Esophagus squamous epithelium (tissue), 5 donors: ENCODE measurements at regions not wholly inside any gene's neighbourhood (a gene's known extent, or its start where the extent isn't known, plus 50 kb on each side); places are given as distances from the start of the nearest gene placed in this dataset.

Source experiments
- DNase-seq: peaks from one replicate; lab custom pipeline; 2025; lab: John Stamatoyannopoulos, UW
- H3K27ac ChIP-seq, 4 donors: fragments of 200-600 bp; sonication (generic); one replicate each; pipeline ENCODE4 v1.5.1; 2016 to 2019; ENCODE audit warnings: mild to moderate bottlenecking in 1 of 4
- H3K27me3 ChIP-seq, 4 donors: fragments of 200-600 bp; sonication (generic); 1 replicate in 3 of 4; 2 replicates in 1 of 4; pipeline versions ENCODE4 v1.5.1 to v1.6.0; 2017 to 2021; ENCODE audit warnings: antibody characterized with exemption in 1 of 4
- H3K36me3 ChIP-seq, 3 donors: fragments of 200-600 bp; sonication (generic); one replicate each; pipeline ENCODE4 v1.5.1; 2016 to 2019
- H3K4me1 ChIP-seq, 3 donors: fragments of 200-600 bp; sonication (generic); one replicate each; pipeline ENCODE4 v1.5.1; 2017 to 2019
- H3K4me3 ChIP-seq, 4 donors: fragments of 200-600 bp; sonication (generic); 1 replicate in 3 of 4; 2 replicates in 1 of 4; pipeline ENCODE4 v1.5.1; 2016 to 2019; ENCODE audit warnings: mild to moderate bottlenecking in 2 of 4, moderate library complexity in 1 of 4
- H3K9me3 ChIP-seq, 3 donors: fragments of 200-600 bp; sonication (generic); one replicate each; pipeline ENCODE4 v1.5.1; 2016 to 2019
- POLR2A ChIP-seq, 4 donors: fragments of 450-650 bp; IDR thresholded peaks; one replicate each; pipeline ENCODE4 v1.6.1; 2017; ENCODE audit warnings: antibody characterized with exemption in 4 of 4, mild to moderate bottlenecking in 4 of 4, moderate library complexity in 3 of 4
- WGBS, 2 donors: methylation state at CpG; one replicate each; pipeline ENCODE4 v1.1.5; 2018; 5-methylcytosine and 5-hydroxymethylcytosine counted together
- intact Hi-C: fragments of 100-400 bp; cut with DNase I; formaldehyde crosslinking; loops from one replicate; pipeline ENCODE4 v1.15.0; 2022
- TF ChIP-seq, protein P1 (sequence below), 6 experiments: fragments of 450-650 bp in 4 of 6; fragments of 200-600 bp in 2 of 6; sonication (generic) in 2 of 6; IDR thresholded peaks; one replicate each; pipeline ENCODE4 v1.5.1; 2016 to 2019; ENCODE audit warnings: antibody characterized with exemption in 6 of 6, mild to moderate bottlenecking in 4 of 6, moderate library complexity in 4 of 6
- donor health status: DM: yes; HTN: yes; CAD: no.

DNA sequence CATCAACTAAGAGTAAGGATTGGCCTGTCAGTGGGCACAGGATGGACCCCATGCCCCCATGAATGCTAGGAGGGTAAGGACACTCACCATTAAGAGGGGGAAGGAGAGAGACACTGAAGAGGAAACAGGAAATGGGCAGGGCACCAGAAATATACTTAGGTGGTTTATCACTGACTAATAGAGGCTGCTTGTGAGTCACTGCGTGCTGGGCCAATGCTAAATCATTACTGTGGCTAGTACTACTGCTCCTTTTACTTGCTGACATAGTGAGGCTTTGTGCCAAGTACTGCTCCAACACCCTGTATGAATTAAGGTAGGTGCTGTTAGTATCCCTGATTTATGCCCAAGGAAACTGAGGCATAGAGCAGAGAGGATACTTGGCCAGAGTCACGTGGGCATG lies 130.4 kb upstream of the FRMPD4 start:
- no peaks in the 10 kb centered on the region for H3K27me3 ChIP-seq
- WGBS, 2 donors: 24 to 48% methylated on average over 2 of the region's 2 CpGs
- H3K36me3 ChIP-seq: no peaks in the 10 kb centered on the region
- intact Hi-C loops: no loop called here
- TF ChIP-seq POLR2A (IDR thresholded peaks at IDR 0.05): no peak
- TF ChIP-seq, protein P1, sequence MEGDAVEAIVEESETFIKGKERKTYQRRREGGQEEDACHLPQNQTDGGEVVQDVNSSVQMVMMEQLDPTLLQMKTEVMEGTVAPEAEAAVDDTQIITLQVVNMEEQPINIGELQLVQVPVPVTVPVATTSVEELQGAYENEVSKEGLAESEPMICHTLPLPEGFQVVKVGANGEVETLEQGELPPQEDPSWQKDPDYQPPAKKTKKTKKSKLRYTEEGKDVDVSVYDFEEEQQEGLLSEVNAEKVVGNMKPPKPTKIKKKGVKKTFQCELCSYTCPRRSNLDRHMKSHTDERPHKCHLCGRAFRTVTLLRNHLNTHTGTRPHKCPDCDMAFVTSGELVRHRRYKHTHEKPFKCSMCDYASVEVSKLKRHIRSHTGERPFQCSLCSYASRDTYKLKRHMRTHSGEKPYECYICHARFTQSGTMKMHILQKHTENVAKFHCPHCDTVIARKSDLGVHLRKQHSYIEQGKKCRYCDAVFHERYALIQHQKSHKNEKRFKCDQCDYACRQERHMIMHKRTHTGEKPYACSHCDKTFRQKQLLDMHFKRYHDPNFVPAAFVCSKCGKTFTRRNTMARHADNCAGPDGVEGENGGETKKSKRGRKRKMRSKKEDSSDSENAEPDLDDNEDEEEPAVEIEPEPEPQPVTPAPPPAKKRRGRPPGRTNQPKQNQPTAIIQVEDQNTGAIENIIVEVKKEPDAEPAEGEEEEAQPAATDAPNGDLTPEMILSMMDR (IDR thresholded peaks at IDR 0.05): no peak
- no peaks in the 10 kb centered on the region for H3K9me3 ChIP-seq
- DNase-seq: no peak
- no peak overlapping the region for H3K4me3 ChIP-seq
- no peaks in the 10 kb centered on the region for H3K4me1 ChIP-seq
- no peak overlapping the region for H3K27ac ChIP-seq

DNA sequence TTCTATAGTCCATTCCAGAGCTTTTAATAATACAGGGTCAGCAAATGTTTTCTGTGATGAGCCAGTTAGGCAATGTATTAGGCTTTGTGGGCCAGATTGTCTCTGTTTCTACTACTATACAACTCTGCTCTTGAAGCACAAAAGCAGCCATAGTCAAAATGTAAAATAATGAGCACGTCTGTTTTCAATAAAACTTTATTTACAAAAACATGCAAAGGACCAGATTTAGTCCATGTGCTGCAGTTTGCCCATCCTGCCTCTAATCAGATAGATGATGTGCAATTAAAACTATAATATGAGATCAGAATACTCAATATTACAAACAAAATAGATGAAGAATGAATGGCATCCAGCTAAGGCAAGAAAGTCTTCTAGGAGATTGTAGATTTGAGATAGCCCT lies 127.8 kb upstream of the FRMPD4 start:
- 56 to 92% methylated on average over 1 of the region's 1 CpG for WGBS, 2 donors
- no peak overlapping the region for H3K27ac ChIP-seq
- H3K36me3 ChIP-seq: no peaks in the 10 kb centered on the region
- intact Hi-C loops: no loop called here
- DNase-seq: no peak
- no peaks in the 10 kb centered on the region for H3K9me3 ChIP-seq
- no peak overlapping the region for H3K4me3 ChIP-seq
- TF ChIP-seq, protein P1 (IDR thresholded peaks at IDR 0.05): no peak
- no peak for TF ChIP-seq POLR2A (IDR thresholded peaks at IDR 0.05)
- H3K4me1 ChIP-seq: no peaks in the 10 kb centered on the region
- H3K27me3 ChIP-seq: no peaks in the 10 kb centered on the region

DNA sequence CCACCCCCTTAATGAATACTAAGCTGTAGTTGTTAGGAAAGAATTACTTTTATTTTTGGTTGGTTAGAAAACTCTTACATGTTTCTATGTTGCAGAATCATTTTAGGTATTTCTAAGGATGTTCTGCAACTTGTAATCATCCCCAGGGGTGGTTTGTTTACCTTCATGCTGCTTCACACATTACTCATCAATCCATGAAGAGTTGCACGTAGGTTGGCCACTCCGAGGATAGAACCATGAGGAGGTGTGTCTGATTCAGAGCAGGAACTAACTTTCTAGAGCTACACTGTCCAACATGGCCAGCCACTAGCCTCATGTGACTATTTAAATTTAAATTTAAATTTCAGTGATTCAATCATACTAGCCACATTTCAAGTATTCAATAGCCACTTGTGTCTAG lies 127.2 kb upstream of the FRMPD4 start:
- Histone ChIP-seq H3K27ac (no peak overlapping the region), H3K4me1 (no peaks in the 10 kb centered on the region), H3K9me3 (no peaks in the 10 kb centered on the region), H3K4me3 (no peak overlapping the region), H3K36me3 (no peaks in the 10 kb centered on the region), H3K27me3 (no peaks in the 10 kb centered on the region)
- 29 to 68% methylated on average over 2 of the region's 2 CpGs for WGBS, 2 donors
- intact Hi-C loops: no loop called here
- TF ChIP-seq, protein P1 (IDR thresholded peaks at IDR 0.05): no peak
- no peak for TF ChIP-seq POLR2A (IDR thresholded peaks at IDR 0.05)
- DNase-seq: no peak

DNA sequence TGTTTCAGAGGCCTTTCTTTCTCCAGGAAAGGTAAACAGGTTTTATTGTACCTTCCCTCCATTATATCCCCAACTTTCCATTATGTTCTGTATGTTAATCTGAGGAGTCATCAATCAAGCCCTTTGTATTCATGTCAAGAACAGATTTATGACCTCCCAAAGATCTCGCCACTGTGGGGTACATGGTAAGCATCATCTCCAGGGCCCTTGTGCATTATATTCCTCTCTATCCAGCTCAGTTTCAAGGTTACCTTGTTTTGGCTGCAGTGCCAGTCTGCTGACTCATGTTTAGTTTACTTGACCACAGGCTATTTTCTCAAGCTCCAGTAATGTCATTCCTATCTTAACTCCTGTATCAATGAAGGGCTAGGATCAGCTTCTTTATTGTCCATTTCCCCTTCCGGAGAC lies 125.1 kb upstream of the FRMPD4 start:
- WGBS, 2 donors: 26 to 32% methylated on average over 2 of the region's 2 CpGs
- intact Hi-C loops: no loop called here

DNA sequence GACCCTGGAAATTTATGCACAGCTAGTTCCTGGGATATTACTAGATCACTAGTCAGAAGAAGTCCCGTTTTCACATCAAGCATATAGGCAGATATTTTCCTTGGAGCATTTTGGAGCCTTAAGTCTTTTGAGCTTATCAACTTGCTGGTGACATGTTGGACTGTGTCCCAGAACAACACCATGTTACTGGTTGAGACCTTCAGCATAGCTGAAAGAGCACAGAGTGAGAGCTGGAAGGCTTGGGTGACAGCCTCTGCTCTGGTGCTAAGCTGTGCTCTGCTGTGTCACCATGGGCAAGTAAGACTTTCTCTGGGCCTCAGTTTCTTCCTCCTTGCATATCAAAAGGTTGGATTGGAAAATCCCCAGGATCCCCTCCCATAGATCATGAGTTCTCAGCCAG lies 116.6 kb upstream of the FRMPD4 start:
- TF ChIP-seq POLR2A (IDR thresholded peaks at IDR 0.05): no peak
- TF ChIP-seq, protein P1 (IDR thresholded peaks at IDR 0.05): no peak
- H3K4me1 ChIP-seq: no peaks in the 10 kb centered on the region
- intact Hi-C loops: no loop called here
- H3K27me3 ChIP-seq: no peaks in the 10 kb centered on the region
- no peak for DNase-seq
- no peaks in the 10 kb centered on the region for H3K36me3 ChIP-seq
- H3K27ac ChIP-seq: no peak overlapping the region
- no peak overlapping the region for H3K4me3 ChIP-seq
- H3K9me3 ChIP-seq: no peaks in the 10 kb centered on the region
- 30 to 46% methylated on average over 1 of the region's 1 CpG for WGBS, 2 donors

More for the DNA sequence above, 125.1 kb upstream of the FRMPD4 start:
- no peak for TF ChIP-seq POLR2A (IDR thresholded peaks at IDR 0.05)
- TF ChIP-seq, protein P1 (IDR thresholded peaks at IDR 0.05): no peak
- Histone ChIP-seq H3K9me3 (no peaks in the 10 kb centered on the region), H3K27me3 (no peaks in the 10 kb centered on the region), H3K36me3 (no peaks in the 10 kb centered on the region), H3K4me1 (no peaks in the 10 kb centered on the region), H3K4me3 (no peak overlapping the region), H3K27ac (no peak overlapping the region)
- no peak for DNase-seq
